Epithelial cell of esophagus (primary cell): ENCODE measurements at regions not wholly inside any gene's neighbourhood (a gene's known extent, or its start where the extent isn't known, plus 50 kb on each side); places are given as distances from the start of the nearest gene placed in this dataset.

Experiments
- DNase-seq: peaks from one replicate; pipeline ENCODE4 v3.0.0; 2010; ENCODE audit warnings: low read depth
- H3K4me3 ChIP-seq: 2 replicates; pipeline ENCODE4 v1.5.1; 2011; ENCODE audit warnings: mild to moderate bottlenecking, low read length, control low read depth
- TF ChIP-seq, protein P1 (sequence below): IDR thresholded peaks from 2 replicates; pipeline ENCODE4 v1.5.1; 2011; ENCODE audit warnings: low read depth, mild to moderate bottlenecking, low read length, control low read depth, inconsistent platforms; ENCODE audit not compliant: insufficient read depth; ENCODE audit errors: missing control alignments

- TF ChIP-seq, protein P1, sequence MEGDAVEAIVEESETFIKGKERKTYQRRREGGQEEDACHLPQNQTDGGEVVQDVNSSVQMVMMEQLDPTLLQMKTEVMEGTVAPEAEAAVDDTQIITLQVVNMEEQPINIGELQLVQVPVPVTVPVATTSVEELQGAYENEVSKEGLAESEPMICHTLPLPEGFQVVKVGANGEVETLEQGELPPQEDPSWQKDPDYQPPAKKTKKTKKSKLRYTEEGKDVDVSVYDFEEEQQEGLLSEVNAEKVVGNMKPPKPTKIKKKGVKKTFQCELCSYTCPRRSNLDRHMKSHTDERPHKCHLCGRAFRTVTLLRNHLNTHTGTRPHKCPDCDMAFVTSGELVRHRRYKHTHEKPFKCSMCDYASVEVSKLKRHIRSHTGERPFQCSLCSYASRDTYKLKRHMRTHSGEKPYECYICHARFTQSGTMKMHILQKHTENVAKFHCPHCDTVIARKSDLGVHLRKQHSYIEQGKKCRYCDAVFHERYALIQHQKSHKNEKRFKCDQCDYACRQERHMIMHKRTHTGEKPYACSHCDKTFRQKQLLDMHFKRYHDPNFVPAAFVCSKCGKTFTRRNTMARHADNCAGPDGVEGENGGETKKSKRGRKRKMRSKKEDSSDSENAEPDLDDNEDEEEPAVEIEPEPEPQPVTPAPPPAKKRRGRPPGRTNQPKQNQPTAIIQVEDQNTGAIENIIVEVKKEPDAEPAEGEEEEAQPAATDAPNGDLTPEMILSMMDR: no peak
- DNase-seq: no peak
These were observed 607.7 kb upstream of the TENM4 start for GRCh38 chr11:80048513-80048912.

DNA sequence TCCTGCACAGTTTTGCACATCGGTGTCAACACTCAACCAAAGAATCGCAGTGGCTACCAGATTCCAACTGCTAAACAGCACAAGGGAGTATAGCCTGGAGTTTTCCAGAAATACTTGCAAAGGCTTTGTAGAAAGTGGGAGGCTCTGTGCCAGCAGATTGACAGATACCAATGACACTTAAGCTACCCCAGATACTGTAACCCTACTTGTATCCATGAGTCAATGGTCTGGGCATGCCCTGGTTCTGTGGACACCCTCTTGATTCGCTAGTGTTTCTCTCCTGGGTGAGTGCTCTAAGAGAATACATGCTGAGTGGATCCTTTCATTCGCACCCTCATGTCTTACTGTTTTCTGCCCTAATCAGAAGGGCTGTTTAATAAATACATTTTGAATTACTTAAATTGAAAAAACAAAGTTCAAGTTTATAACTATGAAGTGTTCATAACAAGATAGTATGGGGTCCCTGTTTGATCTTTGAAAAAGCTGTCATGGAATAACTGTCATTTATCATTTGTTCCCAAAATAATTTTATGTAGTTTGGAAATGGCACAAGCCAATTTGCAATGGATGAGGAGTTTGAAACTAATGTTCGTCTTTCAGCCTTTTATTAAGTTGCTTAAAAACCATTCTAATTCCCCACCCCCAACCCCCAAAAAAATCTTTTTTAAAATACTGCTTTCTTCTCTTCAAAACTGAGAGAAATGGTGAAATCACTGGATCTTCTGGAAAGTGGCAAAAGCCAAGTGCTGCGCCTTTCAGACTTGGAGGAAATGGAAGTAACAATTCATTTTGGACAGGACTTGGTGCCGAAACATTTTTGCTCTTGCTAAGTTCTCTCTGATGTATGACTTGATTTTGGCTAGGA lies 600.5 kb upstream of the TENM4 start:
- H3K4me3 ChIP-seq: no peak overlapping the region
- TF ChIP-seq, protein P1: no peak
- peak; percentile 46 for DNase-seq

More at GRCh38 chr11:80048513-80048912, 607.7 kb upstream of the TENM4 start:
- no peak overlapping the region for H3K4me3 ChIP-seq

- peak; percentile 59 for DNase-seq
- TF ChIP-seq, protein P1: no peak
- H3K4me3 ChIP-seq: no peak overlapping the region
These were observed 594.0 kb upstream of the TENM4 start for GRCh38 chr11:80034801-80035200.

DNA sequence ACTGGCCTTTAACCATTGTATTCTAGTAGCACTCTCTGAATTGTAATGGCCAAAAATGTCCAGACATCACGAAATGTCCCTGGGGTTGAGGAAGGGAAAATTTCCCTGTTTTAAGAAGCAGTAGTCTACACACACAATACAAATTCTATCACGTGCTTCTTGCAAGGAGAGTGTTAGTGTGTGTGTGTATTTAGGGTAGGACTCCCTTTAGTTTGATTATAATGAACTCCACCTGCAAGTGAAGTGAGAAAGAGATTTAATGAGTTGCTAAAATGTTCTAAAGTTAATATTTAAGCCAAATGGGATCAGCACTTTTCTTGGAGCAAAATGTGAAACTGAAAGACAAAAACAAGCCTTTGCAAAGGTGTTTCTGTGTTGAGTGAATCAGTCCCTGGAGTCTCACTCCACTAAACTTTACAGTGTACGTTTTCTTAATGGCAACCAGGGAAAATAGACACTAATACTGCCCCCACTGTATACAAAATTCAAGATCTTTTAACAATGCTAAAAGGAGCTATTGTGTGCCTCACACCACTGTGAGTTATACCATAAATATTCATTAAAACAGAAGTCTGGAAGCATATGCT lies 590.3 kb upstream of the TENM4 start:
- no peak for DNase-seq
- TF ChIP-seq, protein P1: no peak
- H3K4me3 ChIP-seq: no peak overlapping the region

DNA sequence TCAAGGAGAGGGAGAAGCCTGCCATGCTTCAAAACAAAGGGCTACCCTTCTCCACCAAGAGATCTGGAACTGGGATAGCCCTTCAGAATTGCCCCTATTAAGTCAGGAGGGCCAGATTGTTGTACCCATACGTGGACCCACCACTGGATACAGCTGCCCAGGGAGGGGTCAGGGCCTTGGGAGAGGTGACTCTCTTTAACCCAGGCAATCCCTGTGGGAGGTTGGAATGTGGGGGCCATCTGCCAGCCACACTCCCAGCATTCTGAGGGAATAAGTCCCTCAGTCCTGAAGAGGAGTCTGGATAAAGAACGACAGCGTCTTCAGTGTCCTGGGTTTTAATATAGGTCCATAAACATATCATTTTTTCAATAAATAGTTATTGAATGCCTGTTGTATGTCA lies 588.2 kb upstream of the TENM4 start:
- TF ChIP-seq, protein P1: no peak
- no peak for DNase-seq
- no peak overlapping the region for H3K4me3 ChIP-seq

DNA sequence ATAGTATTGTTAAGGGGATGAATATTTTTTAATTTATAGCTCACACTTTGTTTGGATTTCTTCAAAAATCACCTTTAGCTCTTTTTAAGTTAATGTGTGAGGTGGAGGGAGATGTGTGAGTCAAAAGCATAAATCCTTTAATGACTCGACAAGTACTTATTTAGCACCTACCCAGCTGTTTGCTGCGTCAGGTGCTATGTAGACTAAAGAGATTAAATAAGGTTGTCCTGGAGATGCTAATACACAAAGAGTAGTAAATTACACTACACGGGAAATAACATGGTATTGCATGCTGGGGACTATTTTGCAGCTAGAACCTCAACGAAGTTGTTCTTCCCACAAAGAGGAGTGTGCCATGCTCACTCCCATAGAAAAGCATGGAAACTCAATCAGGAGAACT lies 583.3 kb upstream of the TENM4 start:
- TF ChIP-seq, protein P1: no peak
- no peak overlapping the region for H3K4me3 ChIP-seq
- peak; percentile 22 for DNase-seq
